GM23338 (cell line): ENCODE measurements at regions not wholly inside any gene's neighbourhood (a gene's known extent, or its start where the extent isn't known, plus 50 kb on each side); places are given as distances from the start of the nearest gene placed in this dataset.

Experiments
- ATAC-seq: fragments of 200-7000 bp; cut with Tn5 transposase; 3 replicates; pipeline ENCODE4 v1.9.1; 2020
- DNase-seq: peaks from one replicate; pipeline ENCODE4 v3.0.0-alpha.2; 2015; ENCODE audit warnings: low spot score
- H2AFZ ChIP-seq: fragments of 200-600 bp; sonication (generic); 2 replicates; pipeline ENCODE4 v1.8.0; 2016; ENCODE audit warnings: antibody characterized with exemption, mild to moderate bottlenecking, moderate library complexity
- H3F3A ChIP-seq: fragments of 200-600 bp; sonication (generic); replicated peaks from 2 replicates; pipeline ENCODE4 v1.8.0; 2017; ENCODE audit warnings: antibody characterized with exemption, mixed run types, low read depth
- H3K27ac ChIP-seq: fragments of 200-600 bp; sonication (generic); 2 replicates; pipeline ENCODE4 v1.6.1; 2016; ENCODE audit warnings: low read depth
- H3K27me3 ChIP-seq: fragments of 200-600 bp; sonication (generic); 2 replicates; pipeline ENCODE4 v1.8.0; 2016; ENCODE audit warnings: mild to moderate bottlenecking, mixed run types, moderate library complexity; ENCODE audit not compliant: insufficient read depth
- H3K36me3 ChIP-seq: fragments of 200-600 bp; sonication (generic); 2 replicates; pipeline ENCODE4 v1.8.0; 2016; ENCODE audit warnings: mild to moderate bottlenecking; ENCODE audit not compliant: insufficient read depth
- H3K4me1 ChIP-seq: fragments of 200-600 bp; sonication (generic); 2 replicates; pipeline ENCODE4 v1.8.0; 2016; ENCODE audit warnings: mild to moderate bottlenecking, moderate library complexity; ENCODE audit not compliant: insufficient read depth
- H3K4me2 ChIP-seq: fragments of 200-600 bp; sonication (generic); 2 replicates; pipeline ENCODE4 v1.7.1; 2017; ENCODE audit warnings: mixed run types
- H3K4me3 ChIP-seq: fragments of 200-600 bp; sonication (generic); 2 replicates; pipeline ENCODE4 v1.6.1; 2016; ENCODE audit warnings: mixed run types
- H3K79me2 ChIP-seq: fragments of 200-600 bp; sonication (generic); replicated peaks from 2 replicates; pipeline ENCODE4 v1.8.0; 2017; ENCODE audit warnings: mild to moderate bottlenecking; ENCODE audit not compliant: insufficient read depth
- H3K9me2 ChIP-seq: fragments of 200-600 bp; sonication (generic); 2 replicates; pipeline ENCODE4 v1.8.0; 2017; ENCODE audit not compliant: insufficient read depth
- H4K20me1 ChIP-seq: fragments of 200-600 bp; sonication (generic); replicated peaks from 2 replicates; pipeline ENCODE4 v1.8.0; 2017; ENCODE audit warnings: mild to moderate bottlenecking; ENCODE audit not compliant: insufficient read depth
- H3K27ac Mint-ChIP-seq: 2 replicates; pipeline ENCODE4 v1.8.0; 2020; ENCODE audit warnings: inconsistent platforms, mild to moderate bottlenecking, moderate library complexity, mixed read lengths
- H3K27me3 Mint-ChIP-seq: 3 replicates; pipeline ENCODE4 v1.8.0; 2022; ENCODE audit warnings: low read depth, mild to moderate bottlenecking, moderate library complexity, mixed read lengths, inconsistent platforms; ENCODE audit not compliant: insufficient read depth, poor library complexity
- H3K36me3 Mint-ChIP-seq: 3 replicates; pipeline ENCODE4 v1.8.0; 2021; ENCODE audit warnings: low read depth, mild to moderate bottlenecking, inconsistent platforms, moderate library complexity, mixed read lengths
- H3K4me1 Mint-ChIP-seq: 3 replicates; pipeline ENCODE4 v1.8.0; 2020; ENCODE audit warnings: mild to moderate bottlenecking, inconsistent platforms, mixed read lengths
- H3K4me3 Mint-ChIP-seq: 3 replicates; pipeline ENCODE4 v1.8.0; 2021; ENCODE audit warnings: moderate library complexity, mild to moderate bottlenecking, inconsistent platforms, mixed read lengths
- H3K9me3 Mint-ChIP-seq: 3 replicates; pipeline ENCODE4 v1.8.0; 2020; ENCODE audit warnings: moderate library complexity, mild to moderate bottlenecking, inconsistent platforms, mixed read lengths
- EZH2 ChIP-seq: fragments of 200-600 bp; sonication (generic); IDR thresholded peaks from one replicate; pipeline ENCODE4 v1.8.0; 2017; ENCODE audit warnings: antibody characterized with exemption, mild to moderate bottlenecking, low read depth; ENCODE audit not compliant: unreplicated experiment
- EZH2phosphoT487 ChIP-seq: fragments of 200-600 bp; sonication (generic); IDR thresholded peaks from one replicate; pipeline ENCODE4 v1.8.1; 2018; ENCODE audit warnings: antibody characterized with exemption; ENCODE audit not compliant: unreplicated experiment
- JUNB ChIP-seq: IDR thresholded peaks from one replicate; pipeline ENCODE4 v1.6.1; 2016; ENCODE audit warnings: antibody characterized with exemption; ENCODE audit not compliant: unreplicated experiment
- NANOG ChIP-seq: IDR thresholded peaks from 2 replicates; pipeline ENCODE4 v1.6.1; 2016; ENCODE audit warnings: antibody characterized with exemption, borderline replicate concordance
- POLR2AphosphoS5 ChIP-seq: IDR thresholded peaks from 2 replicates; pipeline ENCODE4 v1.6.1; 2016; ENCODE audit warnings: antibody characterized with exemption, low read depth
- STAT1 ChIP-seq: IDR thresholded peaks from one replicate; pipeline ENCODE4 v1.6.1; 2016; ENCODE audit warnings: antibody characterized with exemption; ENCODE audit not compliant: unreplicated experiment
- ZNF114 ChIP-seq: fragments of 250-450 bp; sonication (Bioruptor Pico); IDR thresholded peaks from 2 replicates; pipeline ENCODE4 v1.5.0; 2020; ENCODE audit warnings: mild to moderate bottlenecking, moderate library complexity
- ZNF331 ChIP-seq: fragments of 250-450 bp; sonication (Bioruptor Pico); IDR thresholded peaks from 2 replicates; pipeline ENCODE4 v1.5.0; 2020; ENCODE audit warnings: low read depth, mild to moderate bottlenecking, moderate library complexity
- TF ChIP-seq, protein P1 (sequence below): IDR thresholded peaks from one replicate; pipeline ENCODE4 v1.6.1; 2018; ENCODE audit warnings: antibody characterized with exemption; ENCODE audit not compliant: unreplicated experiment
- TF ChIP-seq, protein P2 (sequence below), 2 experiments: fragments of 200-600 bp in 1 of 2; sonication (generic) in 1 of 2; conservative IDR thresholded peaks; 2 replicates each; pipeline versions ENCODE4 v1.5.1 to v1.6.1; 2016 to 2017; ENCODE audit warnings: antibody characterized with exemption in 2 of 2, low read depth in 2 of 2, mild to moderate bottlenecking in 2 of 2, moderate library complexity in 1 of 2
- TF ChIP-seq, protein P3 (sequence below): IDR thresholded peaks from 2 replicates; pipeline ENCODE4 v1.6.1; 2016; ENCODE audit warnings: antibody characterized with exemption
- TF ChIP-seq, protein P4 (sequence below): fragments of 250-450 bp; sonication (Bioruptor Pico); IDR thresholded peaks from 2 replicates; pipeline ENCODE4 v1.5.0; 2020; ENCODE audit warnings: mild to moderate bottlenecking, moderate library complexity

DNA sequence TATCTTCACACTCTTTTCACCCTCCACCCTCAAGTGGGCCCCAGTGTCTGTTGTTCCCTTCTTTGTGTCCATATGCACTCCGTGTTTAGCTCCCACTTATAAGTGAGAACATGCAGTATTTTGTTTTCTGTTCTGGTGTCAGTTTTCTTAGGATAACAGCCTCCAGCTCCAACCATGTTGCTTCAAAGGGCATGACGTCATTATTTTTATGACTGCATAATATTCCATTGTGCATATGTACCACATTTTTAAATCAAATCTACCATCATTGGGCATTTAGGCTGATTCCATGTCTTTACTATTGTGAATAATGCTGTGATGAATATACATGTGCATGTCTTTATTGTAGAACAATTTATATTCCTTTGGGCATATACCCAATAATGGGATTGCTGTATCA, 140.3 kb downstream of the LYPLAL1 start (continued):
- TF ChIP-seq EZH2phosphoT487, result no peak
- TF ChIP-seq NANOG, result no peak
- no peak for TF ChIP-seq POLR2AphosphoS5
- no peak for TF ChIP-seq ZNF331 (CRISPR knock-in tag)
- no peak for TF ChIP-seq ZNF114
- TF ChIP-seq EZH2, result no peak
- TF ChIP-seq JUNB, result no peak
- TF ChIP-seq, protein P1, sequence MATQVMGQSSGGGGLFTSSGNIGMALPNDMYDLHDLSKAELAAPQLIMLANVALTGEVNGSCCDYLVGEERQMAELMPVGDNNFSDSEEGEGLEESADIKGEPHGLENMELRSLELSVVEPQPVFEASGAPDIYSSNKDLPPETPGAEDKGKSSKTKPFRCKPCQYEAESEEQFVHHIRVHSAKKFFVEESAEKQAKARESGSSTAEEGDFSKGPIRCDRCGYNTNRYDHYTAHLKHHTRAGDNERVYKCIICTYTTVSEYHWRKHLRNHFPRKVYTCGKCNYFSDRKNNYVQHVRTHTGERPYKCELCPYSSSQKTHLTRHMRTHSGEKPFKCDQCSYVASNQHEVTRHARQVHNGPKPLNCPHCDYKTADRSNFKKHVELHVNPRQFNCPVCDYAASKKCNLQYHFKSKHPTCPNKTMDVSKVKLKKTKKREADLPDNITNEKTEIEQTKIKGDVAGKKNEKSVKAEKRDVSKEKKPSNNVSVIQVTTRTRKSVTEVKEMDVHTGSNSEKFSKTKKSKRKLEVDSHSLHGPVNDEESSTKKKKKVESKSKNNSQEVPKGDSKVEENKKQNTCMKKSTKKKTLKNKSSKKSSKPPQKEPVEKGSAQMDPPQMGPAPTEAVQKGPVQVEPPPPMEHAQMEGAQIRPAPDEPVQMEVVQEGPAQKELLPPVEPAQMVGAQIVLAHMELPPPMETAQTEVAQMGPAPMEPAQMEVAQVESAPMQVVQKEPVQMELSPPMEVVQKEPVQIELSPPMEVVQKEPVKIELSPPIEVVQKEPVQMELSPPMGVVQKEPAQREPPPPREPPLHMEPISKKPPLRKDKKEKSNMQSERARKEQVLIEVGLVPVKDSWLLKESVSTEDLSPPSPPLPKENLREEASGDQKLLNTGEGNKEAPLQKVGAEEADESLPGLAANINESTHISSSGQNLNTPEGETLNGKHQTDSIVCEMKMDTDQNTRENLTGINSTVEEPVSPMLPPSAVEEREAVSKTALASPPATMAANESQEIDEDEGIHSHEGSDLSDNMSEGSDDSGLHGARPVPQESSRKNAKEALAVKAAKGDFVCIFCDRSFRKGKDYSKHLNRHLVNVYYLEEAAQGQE, result no peak
- TF ChIP-seq, protein P2, sequence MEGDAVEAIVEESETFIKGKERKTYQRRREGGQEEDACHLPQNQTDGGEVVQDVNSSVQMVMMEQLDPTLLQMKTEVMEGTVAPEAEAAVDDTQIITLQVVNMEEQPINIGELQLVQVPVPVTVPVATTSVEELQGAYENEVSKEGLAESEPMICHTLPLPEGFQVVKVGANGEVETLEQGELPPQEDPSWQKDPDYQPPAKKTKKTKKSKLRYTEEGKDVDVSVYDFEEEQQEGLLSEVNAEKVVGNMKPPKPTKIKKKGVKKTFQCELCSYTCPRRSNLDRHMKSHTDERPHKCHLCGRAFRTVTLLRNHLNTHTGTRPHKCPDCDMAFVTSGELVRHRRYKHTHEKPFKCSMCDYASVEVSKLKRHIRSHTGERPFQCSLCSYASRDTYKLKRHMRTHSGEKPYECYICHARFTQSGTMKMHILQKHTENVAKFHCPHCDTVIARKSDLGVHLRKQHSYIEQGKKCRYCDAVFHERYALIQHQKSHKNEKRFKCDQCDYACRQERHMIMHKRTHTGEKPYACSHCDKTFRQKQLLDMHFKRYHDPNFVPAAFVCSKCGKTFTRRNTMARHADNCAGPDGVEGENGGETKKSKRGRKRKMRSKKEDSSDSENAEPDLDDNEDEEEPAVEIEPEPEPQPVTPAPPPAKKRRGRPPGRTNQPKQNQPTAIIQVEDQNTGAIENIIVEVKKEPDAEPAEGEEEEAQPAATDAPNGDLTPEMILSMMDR (conservative IDR thresholded peaks at IDR 0.05; ENCODE audit: low read depth in 2 of 2), result no peak
- TF ChIP-seq STAT1, result no peak
- TF ChIP-seq, protein P3, sequence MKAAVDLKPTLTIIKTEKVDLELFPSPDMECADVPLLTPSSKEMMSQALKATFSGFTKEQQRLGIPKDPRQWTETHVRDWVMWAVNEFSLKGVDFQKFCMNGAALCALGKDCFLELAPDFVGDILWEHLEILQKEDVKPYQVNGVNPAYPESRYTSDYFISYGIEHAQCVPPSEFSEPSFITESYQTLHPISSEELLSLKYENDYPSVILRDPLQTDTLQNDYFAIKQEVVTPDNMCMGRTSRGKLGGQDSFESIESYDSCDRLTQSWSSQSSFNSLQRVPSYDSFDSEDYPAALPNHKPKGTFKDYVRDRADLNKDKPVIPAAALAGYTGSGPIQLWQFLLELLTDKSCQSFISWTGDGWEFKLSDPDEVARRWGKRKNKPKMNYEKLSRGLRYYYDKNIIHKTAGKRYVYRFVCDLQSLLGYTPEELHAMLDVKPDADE, result no peak

DNA sequence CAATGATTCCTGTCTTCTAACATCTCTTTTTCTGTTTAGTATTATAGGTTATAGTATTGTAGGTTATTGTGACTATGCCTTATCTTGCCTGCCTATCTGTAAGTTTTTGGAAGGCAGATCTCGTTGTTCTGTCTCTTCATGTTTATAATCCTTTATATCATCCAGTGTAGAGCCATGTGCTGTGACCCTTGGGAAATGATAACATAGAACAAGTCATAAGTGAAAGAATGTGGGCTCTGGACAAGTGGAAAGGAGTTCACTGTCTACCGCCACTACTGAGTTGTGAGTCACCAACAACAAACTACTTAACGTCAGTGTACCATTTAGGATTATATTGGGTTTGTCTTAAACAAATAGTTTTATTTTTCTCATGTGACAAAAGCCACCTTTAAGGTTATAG, 139.3 kb downstream of the LYPLAL1 start:
- H3K27me3 Mint-ChIP-seq, result peaks cover 3% of the 10 kb centered on the region
- H3F3A ChIP-seq, result no peaks in the 10 kb centered on the region
- H3K4me2 ChIP-seq, result no peak overlapping the region
- peaks cover 6% of the 10 kb centered on the region for H3K9me3 Mint-ChIP-seq
- H3K9me2 ChIP-seq, result peaks cover 4% of the 10 kb centered on the region
- no peak overlapping the region for H3K4me3 ChIP-seq
- H3K36me3 Mint-ChIP-seq, result peaks cover 9% of the 10 kb centered on the region
- no peaks in the 10 kb centered on the region for H3K27me3 ChIP-seq
- H3K79me2 ChIP-seq, result no peaks in the 10 kb centered on the region
- no peak overlapping the region for H2AFZ ChIP-seq
- H3K36me3 ChIP-seq, result peaks cover 2% of the 10 kb centered on the region; the same call in 1 of the 2 replicates
- DNase-seq (no peak), ATAC-seq (no peak)
- H3K4me1 ChIP-seq, result no peaks in the 10 kb centered on the region
- H3K4me1 Mint-ChIP-seq, result no peaks in the 10 kb centered on the region; the same call in 2 of the 3 replicates
- H3K4me3 Mint-ChIP-seq, result no peak overlapping the region
- no peaks in the 10 kb centered on the region for H4K20me1 ChIP-seq
- no peak overlapping the region for H3K27ac Mint-ChIP-seq
- no peak overlapping the region for H3K27ac ChIP-seq
- TF ChIP-seq, protein P4, sequence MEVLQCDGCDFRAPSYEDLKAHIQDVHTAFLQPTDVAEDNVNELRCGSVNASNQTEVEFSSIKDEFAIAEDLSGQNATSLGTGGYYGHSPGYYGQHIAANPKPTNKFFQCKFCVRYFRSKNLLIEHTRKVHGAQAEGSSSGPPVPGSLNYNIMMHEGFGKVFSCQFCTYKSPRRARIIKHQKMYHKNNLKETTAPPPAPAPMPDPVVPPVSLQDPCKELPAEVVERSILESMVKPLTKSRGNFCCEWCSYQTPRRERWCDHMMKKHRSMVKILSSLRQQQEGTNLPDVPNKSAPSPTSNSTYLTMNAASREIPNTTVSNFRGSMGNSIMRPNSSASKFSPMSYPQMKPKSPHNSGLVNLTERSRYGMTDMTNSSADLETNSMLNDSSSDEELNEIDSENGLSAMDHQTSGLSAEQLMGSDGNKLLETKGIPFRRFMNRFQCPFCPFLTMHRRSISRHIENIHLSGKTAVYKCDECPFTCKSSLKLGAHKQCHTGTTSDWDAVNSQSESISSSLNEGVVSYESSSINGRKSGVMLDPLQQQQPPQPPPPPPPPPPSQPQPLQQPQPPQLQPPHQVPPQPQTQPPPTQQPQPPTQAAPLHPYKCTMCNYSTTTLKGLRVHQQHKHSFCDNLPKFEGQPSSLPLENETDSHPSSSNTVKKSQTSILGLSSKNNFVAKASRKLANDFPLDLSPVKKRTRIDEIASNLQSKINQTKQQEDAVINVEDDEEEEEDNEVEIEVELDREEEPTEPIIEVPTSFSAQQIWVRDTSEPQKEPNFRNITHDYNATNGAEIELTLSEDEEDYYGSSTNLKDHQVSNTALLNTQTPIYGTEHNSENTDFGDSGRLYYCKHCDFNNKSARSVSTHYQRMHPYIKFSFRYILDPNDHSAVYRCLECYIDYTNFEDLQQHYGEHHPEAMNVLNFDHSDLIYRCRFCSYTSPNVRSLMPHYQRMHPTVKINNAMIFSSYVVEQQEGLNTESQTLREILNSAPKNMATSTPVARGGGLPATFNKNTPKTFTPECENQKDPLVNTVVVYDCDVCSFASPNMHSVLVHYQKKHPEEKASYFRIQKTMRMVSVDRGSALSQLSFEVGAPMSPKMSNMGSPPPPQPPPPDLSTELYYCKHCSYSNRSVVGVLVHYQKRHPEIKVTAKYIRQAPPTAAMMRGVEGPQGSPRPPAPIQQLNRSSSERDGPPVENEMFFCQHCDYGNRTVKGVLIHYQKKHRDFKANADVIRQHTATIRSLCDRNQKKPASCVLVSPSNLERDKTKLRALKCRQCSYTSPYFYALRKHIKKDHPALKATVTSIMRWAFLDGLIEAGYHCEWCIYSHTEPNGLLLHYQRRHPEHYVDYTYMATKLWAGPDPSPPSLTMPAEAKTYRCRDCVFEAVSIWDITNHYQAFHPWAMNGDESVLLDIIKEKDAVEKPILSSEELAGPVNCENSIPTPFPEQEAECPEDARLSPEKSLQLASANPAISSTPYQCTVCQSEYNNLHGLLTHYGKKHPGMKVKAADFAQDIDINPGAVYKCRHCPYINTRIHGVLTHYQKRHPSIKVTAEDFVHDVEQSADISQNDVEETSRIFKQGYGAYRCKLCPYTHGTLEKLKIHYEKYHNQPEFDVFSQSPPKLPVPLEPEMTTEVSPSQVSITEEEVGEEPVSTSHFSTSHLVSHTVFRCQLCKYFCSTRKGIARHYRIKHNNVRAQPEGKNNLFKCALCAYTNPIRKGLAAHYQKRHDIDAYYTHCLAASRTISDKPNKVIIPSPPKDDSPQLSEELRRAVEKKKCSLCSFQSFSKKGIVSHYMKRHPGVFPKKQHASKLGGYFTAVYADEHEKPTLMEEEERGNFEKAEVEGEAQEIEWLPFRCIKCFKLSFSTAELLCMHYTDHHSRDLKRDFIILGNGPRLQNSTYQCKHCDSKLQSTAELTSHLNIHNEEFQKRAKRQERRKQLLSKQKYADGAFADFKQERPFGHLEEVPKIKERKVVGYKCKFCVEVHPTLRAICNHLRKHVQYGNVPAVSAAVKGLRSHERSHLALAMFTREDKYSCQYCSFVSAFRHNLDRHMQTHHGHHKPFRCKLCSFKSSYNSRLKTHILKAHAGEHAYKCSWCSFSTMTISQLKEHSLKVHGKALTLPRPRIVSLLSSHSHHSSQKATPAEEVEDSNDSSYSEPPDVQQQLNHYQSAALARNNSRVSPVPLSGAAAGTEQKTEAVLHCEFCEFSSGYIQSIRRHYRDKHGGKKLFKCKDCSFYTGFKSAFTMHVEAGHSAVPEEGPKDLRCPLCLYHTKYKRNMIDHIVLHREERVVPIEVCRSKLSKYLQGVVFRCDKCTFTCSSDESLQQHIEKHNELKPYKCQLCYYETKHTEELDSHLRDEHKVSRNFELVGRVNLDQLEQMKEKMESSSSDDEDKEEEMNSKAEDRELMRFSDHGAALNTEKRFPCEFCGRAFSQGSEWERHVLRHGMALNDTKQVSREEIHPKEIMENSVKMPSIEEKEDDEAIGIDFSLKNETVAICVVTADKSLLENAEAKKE (CRISPR knock-in tag), result no peak
